Natural killer cell (primary cell): ENCODE measurements at regions not wholly inside any gene's neighbourhood (a gene's known extent, or its start where the extent isn't known, plus 50 kb on each side); places are given as distances from the start of the nearest gene placed in this dataset.

Experiments used
- ATAC-seq, 3 donors: fragments of 150-1000 bp in 2 of 3; fragments of 200-7000 bp in 1 of 3; cut with Tn5 transposase; 1 replicate in 1 of 3; 2 replicates in 2 of 3; pipeline ENCODE4 v1.10.0; 2021; ENCODE audit warnings: mild to moderate bottlenecking in 2 of 3, moderate library complexity in 2 of 3
- DNase-seq, 2 donors: peaks; one replicate each; pipeline versions ENCODE4 v3.0.0 to v3.0.0-alpha.2; 2013 to 2021; ENCODE audit warnings: mixed read lengths in 1 of 2
- H3K27ac ChIP-seq: one replicate; pipeline ENCODE4 v1.5.1; 2013; ENCODE audit warnings: mild to moderate bottlenecking, low read length
- H3K27me3 ChIP-seq: one replicate; pipeline ENCODE4 v1.6.1; 2013; ENCODE audit warnings: low read length; ENCODE audit not compliant: control insufficient read depth, insufficient read depth
- H3K36me3 ChIP-seq: one replicate; pipeline ENCODE4 v1.6.1; 2013; ENCODE audit warnings: low read length; ENCODE audit not compliant: control insufficient read depth, insufficient read depth
- H3K4me1 ChIP-seq: one replicate; pipeline ENCODE4 v1.6.1; 2013; ENCODE audit warnings: low read length; ENCODE audit not compliant: control insufficient read depth, insufficient read depth
- H3K4me3 ChIP-seq: one replicate; pipeline ENCODE4 v1.5.1; 2013; ENCODE audit warnings: low read length
- H3K9me3 ChIP-seq: one replicate; pipeline ENCODE4 v1.6.1; 2013; ENCODE audit warnings: low read length; ENCODE audit not compliant: control insufficient read depth, insufficient read depth
- H3K27ac Mint-ChIP-seq, 2 donors: one replicate each; pipeline ENCODE4 v1.8.0; 2022; ENCODE audit warnings: mild to moderate bottlenecking in 2 of 2, mixed read lengths in 2 of 2, moderate library complexity in 1 of 2
- H3K27me3 Mint-ChIP-seq, 2 donors: one replicate each; pipeline ENCODE4 v1.8.0; 2022; ENCODE audit warnings: low read depth in 2 of 2, mixed read lengths in 2 of 2
- H3K36me3 Mint-ChIP-seq: one replicate; pipeline ENCODE4 v1.8.0; 2022; ENCODE audit warnings: mixed read lengths
- H3K4me1 Mint-ChIP-seq, 2 donors: one replicate each; pipeline ENCODE4 v1.8.0; 2022; ENCODE audit warnings: mixed read lengths in 2 of 2
- H3K4me3 Mint-ChIP-seq: one replicate; pipeline ENCODE4 v1.8.0; 2022; ENCODE audit warnings: mild to moderate bottlenecking, moderate library complexity, mixed read lengths
- H3K9me3 Mint-ChIP-seq, 2 donors: one replicate each; pipeline ENCODE4 v1.8.0; 2022; ENCODE audit warnings: mixed read lengths in 2 of 2
- WGBS: methylation state at CpG from one replicate; pipeline ENCODE4 v1.1.7; 2013; ENCODE audit warnings: missing lambda C conversion rate; ENCODE audit not compliant: insufficient coverage; 5-methylcytosine and 5-hydroxymethylcytosine counted together
- intact Hi-C: fragments of 100-400 bp; cut with micrococcal nuclease; formaldehyde crosslinking; loops from one replicate; pipeline ENCODE4 v1.14.2; 2022
- TF ChIP-seq, protein P1 (sequence below): fragments of 200-600 bp; IDR thresholded peaks from one replicate; pipeline ENCODE4 v1.8.0; 2022; ENCODE audit warnings: antibody characterized with exemption

DNA sequence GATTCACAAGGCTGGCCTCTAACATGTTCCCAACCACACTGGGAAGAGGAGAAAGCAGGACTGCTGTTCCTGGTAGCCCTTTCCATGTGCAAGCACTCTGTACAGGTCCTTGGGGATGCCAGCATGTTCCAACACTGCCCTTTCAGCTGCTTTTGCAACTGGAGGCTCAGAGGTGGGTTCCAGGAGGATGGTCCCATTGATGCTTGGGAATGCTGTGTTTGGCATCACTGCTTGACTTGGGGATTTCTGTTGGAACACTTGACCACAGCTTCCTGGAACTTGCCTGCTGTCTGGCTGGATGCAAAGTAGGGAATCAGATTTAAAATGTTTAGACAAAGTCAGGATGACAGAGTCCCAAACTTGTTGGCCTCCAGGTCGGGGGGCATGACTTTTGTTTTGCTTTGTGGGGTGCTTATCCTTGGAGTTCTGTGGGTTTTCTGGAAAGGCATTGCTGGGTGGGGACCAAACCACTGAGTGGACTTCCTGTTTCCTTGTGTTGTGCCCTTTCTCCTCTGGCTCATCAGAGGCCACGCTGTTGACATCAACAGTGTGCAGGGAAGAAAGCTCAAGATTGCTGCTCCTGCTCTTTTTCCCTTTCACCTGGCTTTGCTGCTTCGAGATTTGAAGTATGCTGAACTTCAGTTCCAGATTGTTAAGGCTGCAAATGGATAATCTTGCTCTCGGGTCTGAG, 148.5 kb upstream of the RPS23 start:
- ATAC-seq: no peak
- H3K27me3 ChIP-seq: no peaks in the 10 kb centered on the region
- Mint-ChIP-seq H3K4me1 (no peaks in the 10 kb centered on the region), H3K4me3 (no peak overlapping the region), H3K9me3 (no peaks in the 10 kb centered on the region), H3K27me3 (no peaks in the 10 kb centered on the region), H3K36me3 (no peaks in the 10 kb centered on the region), H3K27ac (no peak overlapping the region)
- no peaks in the 10 kb centered on the region for H3K9me3 ChIP-seq
- H3K36me3 ChIP-seq: no peaks in the 10 kb centered on the region
- DNase-seq: no peak
- TF ChIP-seq, protein P1, sequence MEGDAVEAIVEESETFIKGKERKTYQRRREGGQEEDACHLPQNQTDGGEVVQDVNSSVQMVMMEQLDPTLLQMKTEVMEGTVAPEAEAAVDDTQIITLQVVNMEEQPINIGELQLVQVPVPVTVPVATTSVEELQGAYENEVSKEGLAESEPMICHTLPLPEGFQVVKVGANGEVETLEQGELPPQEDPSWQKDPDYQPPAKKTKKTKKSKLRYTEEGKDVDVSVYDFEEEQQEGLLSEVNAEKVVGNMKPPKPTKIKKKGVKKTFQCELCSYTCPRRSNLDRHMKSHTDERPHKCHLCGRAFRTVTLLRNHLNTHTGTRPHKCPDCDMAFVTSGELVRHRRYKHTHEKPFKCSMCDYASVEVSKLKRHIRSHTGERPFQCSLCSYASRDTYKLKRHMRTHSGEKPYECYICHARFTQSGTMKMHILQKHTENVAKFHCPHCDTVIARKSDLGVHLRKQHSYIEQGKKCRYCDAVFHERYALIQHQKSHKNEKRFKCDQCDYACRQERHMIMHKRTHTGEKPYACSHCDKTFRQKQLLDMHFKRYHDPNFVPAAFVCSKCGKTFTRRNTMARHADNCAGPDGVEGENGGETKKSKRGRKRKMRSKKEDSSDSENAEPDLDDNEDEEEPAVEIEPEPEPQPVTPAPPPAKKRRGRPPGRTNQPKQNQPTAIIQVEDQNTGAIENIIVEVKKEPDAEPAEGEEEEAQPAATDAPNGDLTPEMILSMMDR: no peak
- intact Hi-C loops: no loop called here
- WGBS: 84% methylated on average over 4 of the region's 4 CpGs
- no peak overlapping the region for H3K27ac ChIP-seq
- H3K4me1 ChIP-seq: no peaks in the 10 kb centered on the region
- H3K4me3 ChIP-seq: no peak overlapping the region

- no peaks in the 10 kb centered on the region for H3K9me3 ChIP-seq
- Mint-ChIP-seq H3K9me3 (no peaks in the 10 kb centered on the region), H3K4me3 (no peak overlapping the region), H3K27ac (no peak overlapping the region), H3K4me1 (no peaks in the 10 kb centered on the region), H3K27me3 (no peaks in the 10 kb centered on the region), H3K36me3 (no peaks in the 10 kb centered on the region)
- WGBS: 100% methylated on average over 2 of the region's 3 CpGs
- ATAC-seq: no peak
- TF ChIP-seq, protein P1: no peak
- DNase-seq: no peak
- no peaks in the 10 kb centered on the region for H3K4me1 ChIP-seq
- no peak overlapping the region for H3K27ac ChIP-seq
- H3K4me3 ChIP-seq: no peak overlapping the region
- H3K36me3 ChIP-seq: no peaks in the 10 kb centered on the region
- no peaks in the 10 kb centered on the region for H3K27me3 ChIP-seq
- intact Hi-C loops: no loop called here
Measured at GRCh38 chr5:82425591-82425990, 147.4 kb upstream of the RPS23 start.

- 60% methylated on average over 3 of the region's 3 CpGs for WGBS
- H3K27ac ChIP-seq: no peak overlapping the region
- no peak overlapping the region for H3K4me3 Mint-ChIP-seq
Measured at GRCh38 chr5:82424211-82424610, 146.1 kb upstream of the RPS23 start.

More at GRCh38 chr5:82424211-82424610, 146.1 kb upstream of the RPS23 start:
- Mint-ChIP-seq H3K36me3 (no peaks in the 10 kb centered on the region), H3K9me3 (no peaks in the 10 kb centered on the region), H3K4me1 (no peaks in the 10 kb centered on the region), H3K27me3 (no peaks in the 10 kb centered on the region), H3K27ac (no peak overlapping the region)
- no peak for DNase-seq
- Histone ChIP-seq H3K4me1 (no peaks in the 10 kb centered on the region), H3K27me3 (no peaks in the 10 kb centered on the region), H3K36me3 (no peaks in the 10 kb centered on the region), H3K4me3 (no peak overlapping the region), H3K9me3 (no peaks in the 10 kb centered on the region)
- intact Hi-C loops: no loop called here
- no peak for ATAC-seq
- TF ChIP-seq, protein P1: no peak
